22Rv1 (cell line): ENCODE measurements at regions not wholly inside any gene's neighbourhood (a gene's known extent, or its start where the extent isn't known, plus 50 kb on each side); places are given as distances from the start of the nearest gene placed in this dataset.
A peak's percentile ranks its signal among the peaks of the same experiment; 100 is the strongest.

Experiments used
- CTCF ChIP-seq: fragments of 450-650 bp; IDR thresholded peaks from 2 replicates; pipeline ENCODE4 v1.5.1; 2017; ENCODE audit warnings: mild to moderate bottlenecking
- ZFX ChIP-seq: fragments of 450-650 bp; IDR thresholded peaks from 2 replicates; pipeline ENCODE4 v1.6.1; 2017; ENCODE audit warnings: antibody characterized with exemption, borderline replicate concordance

- TF ChIP-seq CTCF (peak; percentile 56), ZFX (no peak)
Measured at GRCh38 chr14:61188978-61189808, 91.9 kb downstream of the TMEM30B start.
